Body of pancreas (tissue), 4 donors: ENCODE measurements at regions not wholly inside any gene's neighbourhood (a gene's known extent, or its start where the extent isn't known, plus 50 kb on each side); places are given as distances from the start of the nearest gene placed in this dataset.

ENCODE experiments used
- POLR2A ChIP-seq, 3 donors: fragments of 450-650 bp; IDR thresholded peaks; one replicate each; pipeline ENCODE4 v1.6.1; 2016; ENCODE audit warnings: antibody characterized with exemption in 3 of 3, mild to moderate bottlenecking in 2 of 3
- TF ChIP-seq, protein P1 (sequence below), 7 experiments: fragments of 450-650 bp in 4 of 7; fragments of 200-600 bp in 3 of 7; sonication (generic) in 3 of 7; IDR thresholded peaks; one replicate each; pipeline ENCODE4 v1.5.1; 2016 to 2019; ENCODE audit warnings: antibody characterized with exemption in 7 of 7

GRCh38 chr2:126177479-126177878 is 478.5 kb upstream of the GYPC start:
- TF ChIP-seq, protein P1, sequence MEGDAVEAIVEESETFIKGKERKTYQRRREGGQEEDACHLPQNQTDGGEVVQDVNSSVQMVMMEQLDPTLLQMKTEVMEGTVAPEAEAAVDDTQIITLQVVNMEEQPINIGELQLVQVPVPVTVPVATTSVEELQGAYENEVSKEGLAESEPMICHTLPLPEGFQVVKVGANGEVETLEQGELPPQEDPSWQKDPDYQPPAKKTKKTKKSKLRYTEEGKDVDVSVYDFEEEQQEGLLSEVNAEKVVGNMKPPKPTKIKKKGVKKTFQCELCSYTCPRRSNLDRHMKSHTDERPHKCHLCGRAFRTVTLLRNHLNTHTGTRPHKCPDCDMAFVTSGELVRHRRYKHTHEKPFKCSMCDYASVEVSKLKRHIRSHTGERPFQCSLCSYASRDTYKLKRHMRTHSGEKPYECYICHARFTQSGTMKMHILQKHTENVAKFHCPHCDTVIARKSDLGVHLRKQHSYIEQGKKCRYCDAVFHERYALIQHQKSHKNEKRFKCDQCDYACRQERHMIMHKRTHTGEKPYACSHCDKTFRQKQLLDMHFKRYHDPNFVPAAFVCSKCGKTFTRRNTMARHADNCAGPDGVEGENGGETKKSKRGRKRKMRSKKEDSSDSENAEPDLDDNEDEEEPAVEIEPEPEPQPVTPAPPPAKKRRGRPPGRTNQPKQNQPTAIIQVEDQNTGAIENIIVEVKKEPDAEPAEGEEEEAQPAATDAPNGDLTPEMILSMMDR (IDR thresholded peaks at IDR 0.05), result no peak
- no peak for TF ChIP-seq POLR2A (IDR thresholded peaks at IDR 0.05)
